ENCODE measurements at regions not wholly inside any gene's neighbourhood (a gene's known extent, or its start where the extent isn't known, plus 50 kb on each side); places are given as distances from the start of the nearest gene placed in this dataset.

DNA sequence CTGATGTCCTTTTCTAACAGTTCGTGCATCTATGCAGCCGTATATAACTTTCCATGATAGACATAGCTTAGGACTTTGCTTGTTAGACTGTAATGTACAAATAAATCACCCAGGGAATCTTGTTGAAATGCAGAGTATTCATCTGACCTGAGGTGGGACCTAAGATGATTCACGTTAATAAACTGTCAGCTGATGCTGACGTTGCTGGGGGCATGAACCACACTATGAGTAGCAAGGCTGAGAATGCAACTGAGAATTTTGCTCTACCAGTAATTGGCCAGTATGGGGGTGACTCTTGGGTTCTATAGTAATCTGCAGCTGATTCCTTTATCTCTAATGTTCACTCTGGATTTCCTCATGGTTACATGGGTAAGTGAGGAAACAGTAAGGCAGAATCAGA, 130.1 kb upstream of the MALRD1 start:
- TF ChIP-seq POLR2A (IDR thresholded peaks at IDR 0.05; ENCODE audit: extremely low read depth, insufficient read length) (no peak), MYC (IDR thresholded peaks at IDR 0.05; ENCODE audit: low read depth, low read length) (no peak)
- TF ChIP-seq, protein P1, sequence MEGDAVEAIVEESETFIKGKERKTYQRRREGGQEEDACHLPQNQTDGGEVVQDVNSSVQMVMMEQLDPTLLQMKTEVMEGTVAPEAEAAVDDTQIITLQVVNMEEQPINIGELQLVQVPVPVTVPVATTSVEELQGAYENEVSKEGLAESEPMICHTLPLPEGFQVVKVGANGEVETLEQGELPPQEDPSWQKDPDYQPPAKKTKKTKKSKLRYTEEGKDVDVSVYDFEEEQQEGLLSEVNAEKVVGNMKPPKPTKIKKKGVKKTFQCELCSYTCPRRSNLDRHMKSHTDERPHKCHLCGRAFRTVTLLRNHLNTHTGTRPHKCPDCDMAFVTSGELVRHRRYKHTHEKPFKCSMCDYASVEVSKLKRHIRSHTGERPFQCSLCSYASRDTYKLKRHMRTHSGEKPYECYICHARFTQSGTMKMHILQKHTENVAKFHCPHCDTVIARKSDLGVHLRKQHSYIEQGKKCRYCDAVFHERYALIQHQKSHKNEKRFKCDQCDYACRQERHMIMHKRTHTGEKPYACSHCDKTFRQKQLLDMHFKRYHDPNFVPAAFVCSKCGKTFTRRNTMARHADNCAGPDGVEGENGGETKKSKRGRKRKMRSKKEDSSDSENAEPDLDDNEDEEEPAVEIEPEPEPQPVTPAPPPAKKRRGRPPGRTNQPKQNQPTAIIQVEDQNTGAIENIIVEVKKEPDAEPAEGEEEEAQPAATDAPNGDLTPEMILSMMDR (IDR thresholded peaks at IDR 0.05; ENCODE audit: low read depth, low read length) = no peak

Measured in NB4 (cell line).